ENCODE measurements at regions not wholly inside any gene's neighbourhood (a gene's known extent, or its start where the extent isn't known, plus 50 kb on each side); places are given as distances from the start of the nearest gene placed in this dataset.

DNA sequence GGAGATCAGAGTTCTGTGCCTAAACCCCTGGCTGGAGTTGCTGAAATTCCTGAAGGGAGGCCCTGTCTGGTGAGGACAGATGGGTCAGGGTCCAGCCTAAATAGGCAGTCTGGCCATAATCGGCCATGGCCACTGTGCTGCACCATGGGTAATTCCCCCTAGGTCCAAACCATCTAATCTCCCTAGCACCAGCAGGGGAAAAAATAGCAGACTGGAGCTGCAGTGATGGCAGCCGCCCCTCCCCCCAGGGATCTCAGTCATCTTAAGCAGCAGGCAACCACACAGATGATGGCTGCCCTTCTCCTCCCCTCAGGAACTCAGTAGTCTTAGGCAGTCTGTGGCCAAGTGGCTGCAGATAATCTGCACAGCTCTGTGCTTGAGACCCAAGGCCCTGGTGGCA is 68.4 kb upstream of the CD96 start:
- DNase-seq (ENCODE audit: low read depth), result no peak

DNA sequence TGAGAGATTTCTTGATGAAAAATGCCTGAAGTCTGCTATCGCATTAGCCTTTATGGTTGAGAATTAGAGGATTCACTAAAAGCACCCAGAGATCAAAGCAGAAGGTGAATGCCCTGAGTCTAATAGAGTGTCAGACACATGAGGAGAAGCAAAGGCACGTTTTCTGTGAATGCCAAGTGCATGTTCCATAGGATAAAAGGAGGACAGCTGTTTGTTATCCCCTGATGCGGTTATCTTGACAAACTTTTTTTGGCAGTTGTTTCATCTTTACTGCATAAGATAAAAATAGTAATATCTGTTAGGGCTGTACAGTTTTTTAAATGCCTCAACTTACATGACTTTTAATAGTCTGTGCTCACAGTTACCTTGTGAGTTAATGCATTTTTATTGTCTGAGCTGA is 65.3 kb upstream of the CD96 start:
- no peak for DNase-seq (ENCODE audit: low read depth)

DNA sequence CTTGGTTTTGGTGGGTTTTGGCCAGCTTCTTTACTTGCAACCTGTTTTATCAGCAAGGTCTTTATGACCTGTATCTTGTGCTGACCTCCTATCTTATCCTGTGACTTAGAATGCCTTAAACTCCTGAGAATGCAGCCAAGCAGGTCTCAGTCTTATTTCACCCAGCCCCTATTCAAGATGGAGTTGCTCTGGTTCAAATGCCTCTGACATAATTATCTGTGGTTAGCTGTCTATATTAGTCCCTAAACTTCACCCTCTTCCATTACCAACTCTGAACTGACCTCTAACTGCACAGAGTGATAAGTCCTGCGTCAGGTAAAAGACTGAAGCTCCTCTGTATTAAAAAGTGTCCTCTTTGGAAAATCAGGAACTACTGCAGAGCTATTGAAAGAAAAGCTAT is 61.9 kb upstream of the CD96 start:
- no peak for DNase-seq (ENCODE audit: low read depth)

DNA sequence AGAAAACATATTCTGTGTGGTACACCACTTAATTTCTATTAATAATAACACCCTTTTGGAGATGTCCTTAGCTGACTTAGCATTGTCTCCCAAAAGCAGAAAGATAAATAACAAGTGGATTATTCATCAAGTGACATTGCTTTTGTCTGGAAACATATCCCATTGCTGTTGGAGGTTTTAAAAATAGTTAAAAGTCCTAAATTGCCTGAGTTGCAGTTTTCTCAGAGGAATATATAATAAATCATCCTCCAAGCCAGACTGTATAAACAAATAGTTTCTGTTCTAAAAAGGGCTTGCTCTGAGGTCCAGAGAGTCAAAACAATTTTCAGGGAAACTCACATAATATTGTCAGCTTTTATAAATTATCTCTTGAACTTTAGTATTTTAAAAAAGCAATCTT is 60.4 kb upstream of the CD96 start:
- no peak for DNase-seq (ENCODE audit: low read depth)

DNA sequence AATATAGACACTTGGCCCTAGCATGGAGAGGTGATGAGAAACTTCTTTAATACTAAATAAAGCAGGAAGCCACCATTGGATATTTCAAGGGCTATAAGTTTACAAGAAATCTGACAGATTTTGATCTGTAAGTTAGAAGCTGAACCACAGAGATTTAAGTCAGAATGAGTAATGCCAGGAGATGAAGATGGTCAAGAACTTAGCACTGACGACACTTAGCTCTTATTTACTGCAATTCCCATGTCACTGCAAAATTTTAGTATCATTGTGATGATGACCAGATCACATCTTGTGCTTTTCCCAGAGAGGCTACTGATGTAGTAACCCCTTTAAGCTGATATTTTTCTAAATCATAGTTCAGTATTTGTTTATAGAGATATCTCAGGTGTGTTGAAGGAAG is 59.4 kb upstream of the CD96 start:
- no peak for DNase-seq (ENCODE audit: low read depth)

DNA sequence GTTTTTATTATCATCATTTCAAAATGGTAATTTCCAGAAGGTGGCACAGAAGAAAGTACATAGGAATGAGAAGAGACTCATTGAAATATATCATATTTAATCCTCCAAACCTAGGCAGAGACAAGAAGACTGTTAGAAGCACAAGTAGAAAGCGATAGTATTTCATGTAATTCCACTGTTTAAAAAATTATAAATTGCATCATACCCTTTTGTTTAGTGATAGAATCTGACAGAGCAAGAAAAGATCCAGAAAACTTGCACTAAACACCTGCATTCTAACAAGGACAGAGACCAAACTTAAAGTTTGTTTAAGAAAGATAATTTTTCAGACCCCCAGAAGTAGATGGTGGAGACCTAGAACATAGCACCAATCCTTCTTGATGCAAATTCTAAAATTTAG is 56.9 kb upstream of the CD96 start:
- DNase-seq (ENCODE audit: low read depth), result no peak
